ENCODE measurements at regions not wholly inside any gene's neighbourhood (a gene's known extent, or its start where the extent isn't known, plus 50 kb on each side); places are given as distances from the start of the nearest gene placed in this dataset.

- CTCF ChIA-PET, result no interaction called here
- no peaks in the 10 kb centered on the region for H3K4me1 ChIP-seq (ENCODE audit: insufficient read depth, low read length)
- TF ChIP-seq CTCF (conservative IDR thresholded peaks at IDR 0.05; ENCODE audit: low read depth, low read length), result no peak
- no peak for TF ChIP-seq EZH2phosphoT487 (IDR thresholded peaks at IDR 0.05; ENCODE audit: borderline replicate concordance, low read length)
- no peak for TF ChIP-seq EZH2 (IDR thresholded peaks at IDR 0.05; ENCODE audit: low read length, unreplicated experiment)
- H3K79me2 ChIP-seq (ENCODE audit: low read length), result no peaks in the 10 kb centered on the region
- no peak overlapping the region for H3K4me2 ChIP-seq (ENCODE audit: low read length)
- no peak overlapping the region for H3K4me3 ChIP-seq (ENCODE audit: low read length)
- POLR2A ChIA-PET (ENCODE audit: unreplicated experiment), result no interaction called here
- no peaks in the 10 kb centered on the region for H3K36me3 ChIP-seq (ENCODE audit: low read depth, low read length)
- BruUV-seq (replicated peaks), result no TSS peak
- no peak overlapping the region for H3K9ac ChIP-seq (ENCODE audit: low read length)
- H2AFZ ChIP-seq (ENCODE audit: low read length), result no peak overlapping the region
- H3K9me2 ChIP-seq (replicated peaks; ENCODE audit: low read length), result no peaks in the 10 kb centered on the region
- DNase-seq (no peak), ATAC-seq (no peak)
- H3K27me3 ChIP-seq (ENCODE audit: low read length), result no peaks in the 10 kb centered on the region
- no peaks in the 10 kb centered on the region for H3K9me3 ChIP-seq (ENCODE audit: low read length)
- H3K27ac ChIP-seq (ENCODE audit: low read length), result no peak overlapping the region
- intact Hi-C loops (cut with micrococcal nuclease), result no loop called here
- no peaks in the 10 kb centered on the region for H3F3A ChIP-seq (ENCODE audit: low read length, unreplicated experiment)
- H4K20me1 ChIP-seq (ENCODE audit: low read length), result no peaks in the 10 kb centered on the region
Measured at GRCh38 chr4:45539142-45539814, 584.6 kb downstream of the GABRG1 start.

- Histone ChIP-seq H3K79me2 (ENCODE audit: low read length) (no peaks in the 10 kb centered on the region), H3K27me3 (ENCODE audit: low read length) (no peaks in the 10 kb centered on the region), H3K4me1 (ENCODE audit: insufficient read depth, low read length) (no peaks in the 10 kb centered on the region), H3K36me3 (ENCODE audit: low read depth, low read length) (no peaks in the 10 kb centered on the region), H3K9me2 (replicated peaks; ENCODE audit: low read length) (no peaks in the 10 kb centered on the region), H4K20me1 (ENCODE audit: low read length) (no peaks in the 10 kb centered on the region), H3K27ac (ENCODE audit: low read length) (no peak overlapping the region), H3K9me3 (ENCODE audit: low read length) (no peaks in the 10 kb centered on the region), H3K4me2 (ENCODE audit: low read length) (no peak overlapping the region), H3F3A (ENCODE audit: low read length, unreplicated experiment) (no peaks in the 10 kb centered on the region), H3K9ac (ENCODE audit: low read length) (no peak overlapping the region), H3K4me3 (ENCODE audit: low read length) (no peak overlapping the region), H2AFZ (ENCODE audit: low read length) (no peak overlapping the region)
- intact Hi-C loops (cut with micrococcal nuclease), result no loop called here
- ChIA-PET CTCF (no interaction called here), POLR2A (ENCODE audit: unreplicated experiment) (no interaction called here)
- DNase-seq (no peak), ATAC-seq (no peak)
- no TSS peak for BruUV-seq (replicated peaks)
- TF ChIP-seq EZH2phosphoT487 (IDR thresholded peaks at IDR 0.05; ENCODE audit: borderline replicate concordance, low read length), result no peak
- no peak for TF ChIP-seq EZH2 (IDR thresholded peaks at IDR 0.05; ENCODE audit: low read length, unreplicated experiment)
- TF ChIP-seq CTCF (conservative IDR thresholded peaks at IDR 0.05; ENCODE audit: low read depth, low read length), result no peak
Measured at GRCh38 chr4:45530498-45530897, 593.4 kb downstream of the GABRG1 start.

- Histone ChIP-seq H3K27ac (ENCODE audit: low read length) (no peak overlapping the region), H2AFZ (ENCODE audit: low read length) (no peak overlapping the region), H4K20me1 (ENCODE audit: low read length) (no peaks in the 10 kb centered on the region), H3K9me2 (replicated peaks; ENCODE audit: low read length) (no peaks in the 10 kb centered on the region), H3K27me3 (ENCODE audit: low read length) (no peaks in the 10 kb centered on the region), H3K9ac (ENCODE audit: low read length) (no peak overlapping the region), H3K79me2 (ENCODE audit: low read length) (no peaks in the 10 kb centered on the region), H3K4me1 (ENCODE audit: insufficient read depth, low read length) (no peaks in the 10 kb centered on the region), H3K9me3 (ENCODE audit: low read length) (no peaks in the 10 kb centered on the region), H3K36me3 (ENCODE audit: low read depth, low read length) (no peaks in the 10 kb centered on the region), H3K4me3 (ENCODE audit: low read length) (no peak overlapping the region), H3K4me2 (ENCODE audit: low read length) (no peak overlapping the region), H3F3A (ENCODE audit: low read length, unreplicated experiment) (no peaks in the 10 kb centered on the region)
- ChIA-PET POLR2A (ENCODE audit: unreplicated experiment) (no interaction called here), CTCF (no interaction called here)
- DNase-seq (no peak), ATAC-seq (no peak)
- no peak for TF ChIP-seq EZH2 (IDR thresholded peaks at IDR 0.05; ENCODE audit: low read length, unreplicated experiment)
- no peak for TF ChIP-seq EZH2phosphoT487 (IDR thresholded peaks at IDR 0.05; ENCODE audit: borderline replicate concordance, low read length)
- TF ChIP-seq CTCF (conservative IDR thresholded peaks at IDR 0.05; ENCODE audit: low read depth, low read length), result no peak
- no TSS peak for BruUV-seq (replicated peaks)
- intact Hi-C loops (cut with micrococcal nuclease), result no loop called here
Measured at GRCh38 chr4:45527160-45527559, 596.7 kb downstream of the GABRG1 start.
